ENCODE measurements at regions not wholly inside any gene's neighbourhood (a gene's known extent, or its start where the extent isn't known, plus 50 kb on each side); places are given as distances from the start of the nearest gene placed in this dataset.

DNA sequence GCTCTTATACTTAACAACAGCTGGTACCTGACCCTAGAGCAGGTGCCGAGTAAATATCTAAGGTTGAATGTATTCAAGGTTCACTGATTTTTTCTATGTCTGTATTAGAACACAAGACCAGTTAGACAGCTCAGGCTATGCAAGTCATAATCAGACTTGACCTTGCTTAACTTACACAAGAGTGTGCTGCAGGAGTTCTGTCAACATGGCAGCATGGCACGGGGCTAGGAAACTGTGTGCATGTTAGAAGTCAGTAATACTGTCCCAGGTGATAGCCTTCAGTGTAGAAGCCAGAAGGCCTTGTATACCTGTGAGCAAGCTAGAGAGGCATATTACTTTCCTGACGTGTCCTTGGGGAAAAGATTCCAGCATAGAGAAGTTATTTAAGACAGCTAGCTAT, 253.1 kb downstream of the FAT3 start:
- DNase-seq (ENCODE audit: low spot score), result no peak

DNA sequence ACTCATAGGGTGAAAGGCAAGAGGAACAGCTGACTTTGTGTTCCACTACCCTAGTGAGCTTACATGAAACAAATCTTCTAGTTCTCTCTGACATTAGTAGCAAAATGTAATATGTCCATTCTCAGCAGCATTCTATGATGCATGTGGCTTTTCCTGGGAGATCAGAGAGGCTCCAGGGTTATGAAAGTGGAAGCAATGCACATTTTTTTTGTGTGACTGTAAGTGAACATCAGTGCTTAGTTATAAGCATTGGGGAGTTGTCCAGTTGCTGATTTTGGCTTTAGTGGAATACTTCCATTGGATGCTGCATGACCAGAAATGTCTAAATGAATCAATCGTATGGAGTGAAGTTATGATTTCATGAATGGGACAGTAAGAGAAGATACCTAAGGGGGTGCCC, 255.9 kb downstream of the FAT3 start:
- no peak for DNase-seq (ENCODE audit: low spot score)

DNA sequence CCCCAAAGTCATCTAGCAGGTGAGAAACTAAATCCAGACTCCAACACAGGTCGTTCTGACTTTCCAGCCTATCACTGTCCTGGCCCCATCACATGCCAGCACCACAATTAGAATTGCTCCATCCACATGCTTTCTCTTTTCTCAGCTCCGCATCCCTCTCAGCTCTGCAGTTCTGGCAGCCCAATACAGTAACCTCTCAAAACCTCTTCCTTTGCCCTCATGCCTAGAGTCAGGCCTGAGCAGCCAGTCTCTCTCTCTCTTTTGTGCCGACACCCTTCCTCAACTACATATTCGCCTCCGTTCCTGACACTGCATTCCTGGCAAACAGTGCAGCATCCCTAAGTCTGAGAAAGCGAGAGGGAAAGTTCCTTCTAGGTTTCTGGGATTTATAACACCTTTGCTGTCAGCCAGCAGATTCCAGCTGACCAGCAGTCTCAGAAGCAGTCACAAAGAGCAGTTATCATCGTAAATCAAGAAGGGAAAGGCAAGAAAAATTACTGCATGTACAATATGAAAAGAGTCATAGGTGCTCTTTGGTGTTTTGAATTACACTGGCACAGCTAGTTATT, 258.0 kb downstream of the FAT3 start:
- no peak for DNase-seq (ENCODE audit: low spot score)

DNA sequence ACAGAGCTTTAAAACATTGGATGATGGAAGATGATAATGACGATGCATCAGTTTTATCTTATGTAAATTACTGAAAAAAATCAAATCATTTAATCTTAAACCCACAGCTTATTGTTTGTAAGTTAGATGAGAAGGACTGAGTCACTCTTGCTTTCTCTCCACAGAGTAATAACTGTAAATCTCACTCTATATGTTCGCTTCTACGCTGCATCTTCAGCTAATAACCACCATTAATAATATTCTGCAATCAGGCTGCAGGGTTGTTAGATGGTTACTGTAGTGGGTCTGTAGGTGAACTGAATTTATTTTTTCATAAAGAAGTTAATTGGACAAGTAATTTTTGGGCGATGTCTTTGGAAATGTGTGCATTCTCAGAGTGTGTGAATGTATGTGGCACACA, 260.0 kb downstream of the FAT3 start:
- DNase-seq (ENCODE audit: low spot score), result no peak

DNA sequence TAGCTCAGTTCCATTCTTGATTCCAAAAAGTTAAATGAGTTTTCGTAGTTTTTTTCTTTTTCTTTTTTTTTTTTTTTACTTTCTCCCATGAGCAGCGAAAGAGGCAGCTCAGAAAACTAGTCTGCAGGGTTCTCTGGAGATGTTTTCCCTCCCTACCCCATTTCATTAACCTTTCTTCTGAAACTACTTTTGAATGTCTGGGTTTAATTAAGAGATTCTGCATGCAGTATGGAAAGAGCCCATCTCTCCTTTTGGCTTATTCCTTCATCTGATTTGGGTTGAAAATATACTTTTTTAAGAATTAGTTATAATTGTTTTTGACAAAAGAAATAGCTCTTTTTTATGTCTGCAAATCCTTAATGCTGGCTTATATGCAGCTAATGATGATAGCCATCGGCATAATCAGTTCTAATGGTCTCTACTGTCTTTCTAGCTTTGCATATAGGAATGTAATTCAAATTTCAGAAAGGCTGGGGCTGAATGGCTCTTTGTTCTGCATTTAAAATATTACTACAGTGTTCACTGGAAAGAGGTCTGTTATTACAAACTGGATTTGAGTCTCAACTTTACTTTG, 265.3 kb downstream of the FAT3 start:
- DNase-seq (ENCODE audit: low spot score), result no peak

DNA sequence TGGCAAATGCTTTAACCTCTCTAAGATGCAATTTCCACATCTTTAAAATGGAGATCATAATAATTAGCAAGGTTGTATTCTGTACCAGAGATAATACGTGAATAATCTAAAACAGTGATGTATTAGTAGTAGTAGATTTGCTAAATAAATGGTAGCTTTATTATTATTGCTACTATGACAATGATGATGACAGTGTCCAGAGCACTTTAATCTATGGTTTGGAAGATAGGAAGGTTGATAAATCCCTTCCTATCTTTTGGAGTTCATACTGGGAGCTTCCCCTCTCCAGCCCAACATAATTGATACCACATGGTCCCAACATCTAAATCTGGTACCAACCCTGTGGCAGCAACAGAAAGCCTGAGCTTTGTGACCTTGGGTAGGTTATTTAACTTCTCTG, 267.8 kb downstream of the FAT3 start:
- DNase-seq (ENCODE audit: low spot score), result no peak

DNA sequence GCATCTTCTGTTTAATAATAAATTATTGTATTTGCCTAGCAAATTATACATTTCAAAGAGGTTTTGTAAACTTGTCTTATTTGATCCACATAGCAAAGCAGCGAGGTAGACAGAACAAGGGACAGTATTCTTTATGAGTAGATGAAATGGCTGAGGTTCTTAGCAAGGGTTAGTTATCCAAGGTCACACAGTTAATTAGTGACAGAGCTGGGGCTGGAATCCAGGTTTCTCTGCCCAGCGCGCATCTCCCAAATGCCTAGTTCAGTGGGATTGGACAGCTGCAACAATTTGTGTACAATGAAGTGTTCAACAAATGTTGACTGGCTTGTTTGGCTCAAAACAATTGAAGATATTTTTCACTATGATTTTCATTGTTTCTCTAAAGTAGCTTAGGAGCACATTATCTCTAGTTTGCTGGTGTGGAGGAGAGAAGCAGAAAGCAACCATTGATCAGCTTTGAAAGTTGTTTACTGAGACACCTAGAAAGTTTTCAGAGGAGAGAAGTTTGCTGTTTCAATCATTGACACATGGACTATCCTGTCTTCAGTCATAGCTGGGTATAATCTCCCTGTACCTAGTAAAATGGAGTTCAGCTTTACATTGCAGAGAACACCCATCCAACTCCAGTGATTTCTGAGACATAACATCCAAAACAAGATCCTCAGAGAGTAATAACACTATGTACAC, 270.6 kb downstream of the FAT3 start:
- DNase-seq (ENCODE audit: low spot score), result no peak

DNA sequence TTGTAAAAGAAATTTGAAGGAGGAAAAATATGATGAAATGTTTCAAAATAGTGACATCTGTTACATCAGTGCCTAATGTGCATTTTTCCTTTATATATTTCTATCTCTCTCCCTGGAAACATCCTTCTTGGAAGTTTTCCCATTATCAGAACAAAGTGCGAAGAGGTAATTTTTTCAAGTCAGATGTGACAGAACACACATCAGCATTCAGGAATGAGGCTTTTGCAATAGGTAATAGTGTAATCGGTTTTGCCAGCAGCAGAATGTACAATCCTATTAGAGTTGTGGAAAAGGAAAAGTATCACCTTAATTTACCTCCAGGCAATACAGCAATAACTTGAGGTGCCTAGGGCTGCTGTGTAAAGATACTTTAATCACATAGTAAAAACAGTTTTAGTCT, 275.8 kb downstream of the FAT3 start:
- no peak for DNase-seq (ENCODE audit: low spot score)

DNA sequence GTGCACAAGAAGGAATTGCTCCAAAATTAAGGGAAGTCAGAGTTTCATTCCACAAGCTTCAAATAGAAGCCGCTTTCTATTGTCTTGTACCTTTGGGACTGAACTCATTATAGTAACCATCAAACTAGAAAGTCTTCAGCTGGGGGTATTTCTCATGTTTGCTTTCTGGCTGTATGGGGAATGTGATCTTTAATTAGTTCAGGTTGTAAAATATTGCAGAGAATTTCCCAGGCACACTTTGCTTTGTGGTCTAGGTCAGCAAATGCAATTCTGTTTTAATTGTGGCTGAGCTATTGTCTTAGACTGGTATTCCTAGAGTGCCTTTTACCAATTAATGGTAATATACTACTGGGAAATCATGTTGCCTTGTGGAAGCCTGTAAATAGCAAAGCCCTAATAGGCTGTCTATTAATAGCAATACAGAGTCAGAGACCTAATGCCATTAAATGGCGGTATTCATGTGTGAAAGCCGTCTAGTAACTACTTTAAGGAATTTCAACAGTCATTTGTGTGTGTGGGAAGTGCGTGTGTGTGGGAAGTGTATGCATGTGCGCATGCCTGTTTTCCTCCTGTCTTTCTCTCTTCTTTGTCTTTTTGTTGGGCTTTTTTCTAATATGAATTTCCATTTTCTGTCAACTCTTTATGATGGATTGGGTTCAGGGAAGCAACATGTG, 276.6 kb downstream of the FAT3 start:
- DNase-seq (ENCODE audit: low spot score), result no peak

DNA sequence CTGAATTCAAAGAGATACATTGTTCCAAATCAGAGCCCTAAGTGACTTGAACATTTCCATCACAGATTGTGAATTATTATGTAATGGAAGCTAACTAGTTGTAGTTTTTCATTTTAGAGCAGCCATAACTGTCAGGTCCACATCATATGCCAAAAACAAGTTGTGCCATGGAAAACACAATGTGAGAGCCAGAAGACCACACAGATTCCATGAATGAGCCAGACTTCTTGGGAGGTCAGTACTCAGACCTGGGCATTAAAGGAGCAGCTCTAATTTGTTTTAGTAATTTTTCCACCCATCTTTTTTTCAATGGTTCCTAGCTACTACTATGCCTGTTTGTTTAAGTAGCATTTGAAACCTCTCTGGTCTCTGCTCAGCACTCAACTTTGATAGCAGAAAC, 279.4 kb downstream of the FAT3 start:
- no peak for DNase-seq (ENCODE audit: low spot score)

DNA sequence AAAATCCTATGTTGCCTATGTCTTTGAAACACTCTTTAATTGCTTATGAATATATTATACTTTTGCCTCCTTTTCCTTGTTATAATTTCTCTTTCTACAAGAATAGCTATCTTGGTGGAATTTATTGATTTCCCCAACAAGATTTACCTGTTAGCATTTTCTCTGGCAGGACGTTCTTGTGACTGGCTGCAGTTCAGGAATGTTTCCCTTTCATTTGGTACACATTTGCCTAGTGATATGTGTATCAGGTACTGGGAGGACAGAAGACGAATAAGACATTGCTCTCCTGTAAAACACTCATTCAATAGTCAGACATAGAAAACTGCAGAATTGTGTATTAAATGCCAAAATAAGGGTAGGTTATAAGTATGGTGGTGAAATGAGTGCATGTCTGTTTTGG, 279.9 kb downstream of the FAT3 start:
- no peak for DNase-seq (ENCODE audit: low spot score)

DNA sequence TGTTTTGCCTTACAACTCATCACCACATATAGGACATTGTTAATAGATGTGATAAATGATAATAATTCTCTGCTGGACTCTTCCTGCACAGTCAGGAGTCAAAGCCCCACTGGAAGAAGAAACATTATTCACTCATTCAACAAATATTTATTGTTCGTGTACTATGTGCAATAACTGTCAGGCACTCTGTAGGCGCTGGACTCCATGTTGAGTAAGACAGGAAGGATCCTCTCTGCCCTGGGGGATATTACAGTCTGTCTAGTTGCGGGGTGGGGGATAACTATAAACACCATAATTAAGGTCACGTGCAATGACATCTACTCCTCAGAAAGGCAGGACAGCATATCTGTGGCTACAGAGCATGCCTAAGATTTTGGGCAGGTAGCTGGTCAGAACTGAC, 281.1 kb downstream of the FAT3 start:
- DNase-seq (ENCODE audit: low spot score), result no peak

DNA sequence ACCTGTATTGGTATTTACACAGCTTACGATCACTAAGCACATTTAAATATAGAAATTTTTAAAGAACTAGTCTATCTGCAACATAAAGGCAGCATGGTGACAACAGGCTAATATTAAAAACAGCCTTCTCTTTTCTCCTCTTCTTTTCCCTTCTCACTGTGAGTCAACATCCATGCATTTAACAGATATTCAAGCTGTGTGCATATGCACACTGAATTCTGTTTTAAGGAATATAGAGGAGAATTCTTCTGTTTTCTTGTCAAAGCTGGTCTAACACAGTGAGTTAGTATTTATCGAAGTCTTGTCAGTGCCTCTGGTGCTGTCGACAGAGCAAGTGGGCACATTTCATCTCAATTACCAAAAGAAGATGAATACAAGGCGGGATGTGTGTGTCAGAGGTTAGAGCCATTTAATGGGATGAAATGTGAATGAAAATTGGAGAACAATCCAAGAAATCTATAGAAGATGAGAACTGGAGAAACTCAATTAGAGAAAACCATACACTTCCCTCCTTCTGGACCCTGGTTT, 282.3 kb downstream of the FAT3 start:
- no peak for DNase-seq (ENCODE audit: low spot score)

DNA sequence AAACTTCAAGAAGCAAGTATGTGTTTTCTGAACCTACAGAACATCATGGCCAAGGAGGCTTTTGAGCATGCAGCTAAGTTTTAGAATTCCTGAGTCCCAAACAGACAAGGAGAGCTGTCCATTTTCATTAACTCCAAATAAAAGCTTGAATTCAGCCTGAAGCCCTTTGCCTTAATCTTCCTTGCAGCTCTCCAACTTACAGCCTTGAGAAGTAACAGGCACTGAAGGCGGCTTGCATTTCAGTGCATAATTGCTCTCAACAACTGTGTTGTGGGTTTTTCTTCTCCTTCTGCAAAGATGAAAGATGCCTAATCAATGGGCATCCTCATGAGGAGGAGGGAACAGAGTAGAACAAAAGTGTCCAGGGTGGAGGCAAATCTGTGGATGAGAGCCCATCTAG, 286.0 kb downstream of the FAT3 start:
- DNase-seq (ENCODE audit: low spot score), result no peak

DNA sequence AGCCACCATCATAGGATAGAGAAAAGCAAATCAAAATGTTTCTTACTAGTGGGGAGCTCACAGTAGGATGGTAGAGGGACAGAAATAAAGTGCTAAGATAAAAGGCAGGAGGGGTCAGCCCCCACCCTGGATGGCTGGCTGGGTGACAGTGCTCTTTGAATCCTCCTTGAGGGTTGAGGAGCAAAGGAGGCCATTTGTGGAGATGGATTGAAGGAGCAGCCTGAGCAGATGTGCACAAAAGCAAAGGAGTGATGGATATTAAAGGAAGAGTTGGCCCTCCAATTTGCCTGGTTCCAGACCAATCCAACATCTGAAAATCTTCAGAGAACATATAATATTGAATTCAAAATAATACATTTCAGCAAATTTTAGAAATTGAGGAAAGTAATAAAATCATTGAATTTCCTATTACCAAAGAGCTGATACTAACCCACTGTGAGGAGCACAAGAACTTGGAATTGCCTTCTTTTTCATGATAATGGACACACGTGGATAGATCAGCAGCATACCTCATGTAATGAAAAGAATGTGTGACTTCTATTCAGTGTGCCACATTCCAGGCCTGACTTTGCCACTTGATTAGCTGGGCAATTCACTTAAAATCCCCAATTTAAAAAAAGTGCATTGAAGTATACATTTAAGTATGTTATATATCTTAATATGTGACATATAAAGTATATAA, 287.0 kb downstream of the FAT3 start:
- DNase-seq (ENCODE audit: low spot score), result no peak

DNA sequence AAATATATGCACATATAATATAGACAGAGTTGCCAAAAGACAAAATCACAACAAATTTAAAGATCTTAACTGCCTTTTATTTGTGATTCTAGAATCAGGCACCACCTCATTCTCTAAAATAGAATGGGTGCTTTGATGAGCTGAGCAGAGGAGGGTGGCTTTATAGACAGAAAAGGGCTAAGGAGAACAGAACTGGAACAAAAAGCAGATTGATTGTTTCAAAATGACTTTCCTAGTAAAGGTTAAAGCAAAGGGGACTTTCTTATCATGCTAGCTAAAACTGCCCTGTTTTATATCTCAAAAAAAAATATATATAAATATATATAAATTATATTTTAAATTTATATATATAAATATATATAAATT, 287.6 kb downstream of the FAT3 start:
- no peak for DNase-seq (ENCODE audit: low spot score)

DNA sequence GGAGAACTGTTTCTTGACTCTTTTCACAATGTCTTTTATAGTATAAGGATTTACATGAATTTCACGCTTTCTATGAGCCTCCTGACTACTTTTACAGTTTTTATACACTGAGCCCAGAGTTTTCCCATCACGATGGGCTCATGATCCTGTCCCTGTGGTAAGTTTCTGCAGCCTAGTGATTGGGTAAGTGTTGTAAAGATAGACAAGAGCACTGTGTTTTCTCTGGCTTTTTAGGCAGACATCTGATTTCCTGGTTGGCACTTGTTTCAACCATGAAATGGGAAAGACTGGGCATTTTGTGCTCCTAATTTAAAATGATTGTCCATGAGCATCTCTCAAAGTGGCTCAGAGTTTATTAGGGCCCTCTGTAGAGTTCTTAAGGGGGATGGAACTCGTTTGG, 299.0 kb downstream of the FAT3 start:
- no peak for DNase-seq (ENCODE audit: low spot score)

DNA sequence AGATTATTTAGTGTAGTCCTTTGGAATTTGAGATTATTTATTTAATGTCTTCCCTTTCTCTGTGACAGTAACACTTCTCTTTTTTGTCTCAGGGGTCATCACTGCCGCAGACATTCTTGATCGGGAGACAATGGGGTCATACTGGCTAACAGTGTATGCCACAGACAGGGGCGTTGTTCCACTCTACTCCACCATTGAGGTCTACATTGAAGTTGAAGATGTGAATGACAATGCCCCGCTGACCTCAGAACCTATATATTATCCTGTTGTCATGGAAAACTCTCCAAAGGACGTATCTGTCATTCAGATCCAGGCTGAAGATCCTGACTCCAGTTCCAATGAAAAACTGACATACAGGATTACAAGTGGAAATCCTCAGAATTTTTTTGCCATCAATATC, 299.9 kb downstream of the FAT3 start:
- no peak for DNase-seq (ENCODE audit: low spot score)

DNA sequence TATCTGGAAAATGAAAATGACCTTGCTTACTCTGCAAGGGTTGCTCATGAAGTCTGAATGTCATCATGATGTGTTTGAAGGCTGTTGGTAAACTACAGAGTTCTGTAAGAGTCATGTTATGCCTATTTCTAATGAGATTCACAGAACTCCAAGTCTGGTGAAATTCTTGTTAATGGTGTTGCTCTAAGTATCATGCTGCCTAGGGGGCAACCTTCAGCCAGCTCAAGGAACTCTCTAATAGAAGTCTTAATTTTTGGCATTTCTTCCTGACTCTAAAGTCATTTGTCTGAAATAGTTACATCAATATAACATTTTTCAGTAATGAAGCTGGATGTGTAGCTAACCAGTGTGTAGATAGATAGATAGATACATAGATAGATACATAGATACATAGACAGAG, 302.8 kb downstream of the FAT3 start:
- DNase-seq (ENCODE audit: low spot score), result no peak

DNA sequence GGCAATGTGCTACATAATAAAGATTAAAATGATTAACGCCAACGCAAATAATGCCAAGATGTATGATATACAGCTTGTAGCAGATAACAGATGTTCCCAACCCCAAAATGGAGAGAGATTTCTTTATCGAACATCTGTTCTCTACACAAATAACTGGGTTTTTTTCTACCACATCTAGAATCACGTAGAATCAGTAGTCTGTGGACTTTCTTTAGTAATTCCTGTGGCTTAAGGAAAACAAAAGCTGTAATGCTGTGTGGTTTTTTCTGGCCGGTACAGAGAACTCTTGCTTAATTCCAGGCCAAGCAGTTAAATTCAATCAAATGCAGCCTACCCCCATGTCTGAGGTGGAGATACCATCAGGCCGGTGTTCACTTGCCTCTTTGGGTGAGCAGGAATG, 303.4 kb downstream of the FAT3 start:
- peak; percentile 42 for DNase-seq (ENCODE audit: low spot score)

DNA sequence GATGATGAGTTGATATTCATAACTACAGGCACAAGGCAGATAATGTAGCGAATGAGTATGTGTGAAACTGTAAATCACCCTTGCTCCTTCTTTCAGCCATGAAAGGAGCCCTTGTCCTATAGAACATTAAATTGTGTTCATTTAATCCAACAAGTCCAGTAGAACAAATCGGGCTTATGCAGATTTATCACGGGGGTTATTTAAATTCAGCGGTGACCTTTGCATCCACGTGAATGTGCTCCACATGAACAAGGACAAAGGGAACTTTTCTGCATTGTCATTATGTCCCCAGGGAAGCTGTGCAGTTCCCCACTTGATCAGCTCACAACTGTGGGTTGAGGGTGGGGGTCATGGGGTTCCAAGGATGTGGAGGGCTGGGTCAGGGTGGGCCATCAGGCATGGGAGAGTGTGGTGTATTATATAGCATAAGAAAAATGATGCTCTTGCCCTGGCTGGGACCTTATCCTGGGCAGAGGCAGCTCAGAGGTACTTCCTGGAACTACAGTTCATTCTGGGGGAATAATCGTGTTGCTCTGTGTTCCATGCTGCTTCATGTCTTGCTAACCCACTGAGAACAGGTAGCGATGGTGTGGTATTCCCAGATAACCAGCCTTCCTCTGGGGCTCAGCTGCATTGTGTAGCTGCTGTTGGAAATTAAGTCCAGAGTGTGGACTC, 306.6 kb downstream of the FAT3 start:
- no peak for DNase-seq (ENCODE audit: low spot score)

All from H4 (cell line).